ENCODE measurements at regions not wholly inside any gene's neighbourhood (a gene's known extent, or its start where the extent isn't known, plus 50 kb on each side); places are given as distances from the start of the nearest gene placed in this dataset.

GRCh38 chr11:119782739-119783072 lies 53.7 kb upstream of the NECTIN1 start:
- H3K27me3 Mint-ChIP-seq (ENCODE audit: insufficient read depth, unreplicated experiment), result peaks cover 25% of the 10 kb centered on the region

DNA sequence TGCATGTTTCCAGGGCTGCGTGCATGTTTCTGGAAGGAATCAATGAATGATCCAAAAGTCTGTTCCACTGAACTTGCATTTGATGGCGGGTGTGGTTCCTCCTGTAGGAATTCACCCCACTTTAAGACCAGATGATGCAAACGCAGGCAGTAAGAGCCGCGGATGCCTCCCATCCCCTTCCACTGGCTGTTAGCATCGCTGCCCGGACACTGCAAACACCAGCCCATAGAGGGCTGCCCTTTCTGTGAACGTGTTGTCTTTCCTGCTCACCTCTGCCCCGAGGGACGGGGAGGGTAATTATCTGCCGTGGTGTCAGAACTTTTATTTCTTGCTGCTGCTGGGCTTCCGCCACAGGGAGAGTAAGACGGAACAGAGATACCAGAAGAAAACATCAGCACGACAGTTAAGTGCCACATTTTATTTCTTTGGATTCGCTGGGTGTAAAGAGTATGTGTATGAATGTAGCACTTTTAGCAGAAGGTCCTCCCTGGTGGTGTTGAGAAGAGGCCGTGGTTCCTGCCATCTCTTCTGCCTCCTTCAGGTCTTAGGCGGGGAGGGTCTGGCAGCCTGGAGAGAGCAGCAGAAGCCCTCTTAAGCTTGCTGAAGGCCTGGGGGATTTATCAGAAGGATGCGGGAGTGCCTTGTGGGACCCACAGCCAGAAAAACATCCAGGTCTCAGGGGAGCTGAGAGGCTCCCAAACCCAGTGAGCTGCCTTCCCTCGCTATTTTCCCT lies 53.2 kb upstream of the NECTIN1 start:
- CTCF ChIA-PET, result interaction anchor here (0.7 kb wide), 1 partner anchor 34 kb away, joined by 3 read pairs; no protein-coding TSS in a partner anchor

More at GRCh38 chr11:119782739-119783072, 53.7 kb upstream of the NECTIN1 start:
- Mint-ChIP-seq H3K36me3 (ENCODE audit: insufficient read depth, unreplicated experiment) (no peaks in the 10 kb centered on the region), H3K4me3 (ENCODE audit: unreplicated experiment) (no peak overlapping the region), H3K9me3 (ENCODE audit: unreplicated experiment) (no peaks in the 10 kb centered on the region), H3K4me1 (ENCODE audit: insufficient read depth, unreplicated experiment) (no peaks in the 10 kb centered on the region), H3K27ac (ENCODE audit: low read depth, unreplicated experiment) (no peak overlapping the region)
- intact Hi-C loops (cut with micrococcal nuclease), result no loop called here
- POLR2A ChIA-PET, result no interaction called here
- CTCF ChIA-PET, result no interaction called here
- TF ChIP-seq, protein P1, sequence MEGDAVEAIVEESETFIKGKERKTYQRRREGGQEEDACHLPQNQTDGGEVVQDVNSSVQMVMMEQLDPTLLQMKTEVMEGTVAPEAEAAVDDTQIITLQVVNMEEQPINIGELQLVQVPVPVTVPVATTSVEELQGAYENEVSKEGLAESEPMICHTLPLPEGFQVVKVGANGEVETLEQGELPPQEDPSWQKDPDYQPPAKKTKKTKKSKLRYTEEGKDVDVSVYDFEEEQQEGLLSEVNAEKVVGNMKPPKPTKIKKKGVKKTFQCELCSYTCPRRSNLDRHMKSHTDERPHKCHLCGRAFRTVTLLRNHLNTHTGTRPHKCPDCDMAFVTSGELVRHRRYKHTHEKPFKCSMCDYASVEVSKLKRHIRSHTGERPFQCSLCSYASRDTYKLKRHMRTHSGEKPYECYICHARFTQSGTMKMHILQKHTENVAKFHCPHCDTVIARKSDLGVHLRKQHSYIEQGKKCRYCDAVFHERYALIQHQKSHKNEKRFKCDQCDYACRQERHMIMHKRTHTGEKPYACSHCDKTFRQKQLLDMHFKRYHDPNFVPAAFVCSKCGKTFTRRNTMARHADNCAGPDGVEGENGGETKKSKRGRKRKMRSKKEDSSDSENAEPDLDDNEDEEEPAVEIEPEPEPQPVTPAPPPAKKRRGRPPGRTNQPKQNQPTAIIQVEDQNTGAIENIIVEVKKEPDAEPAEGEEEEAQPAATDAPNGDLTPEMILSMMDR (IDR thresholded peaks at IDR 0.05; ENCODE audit: unreplicated experiment), result no peak
- no peak for DNase-seq (ENCODE audit: unreplicated experiment)
- BruUV-seq (replicated peaks), result no TSS peak

DNA sequence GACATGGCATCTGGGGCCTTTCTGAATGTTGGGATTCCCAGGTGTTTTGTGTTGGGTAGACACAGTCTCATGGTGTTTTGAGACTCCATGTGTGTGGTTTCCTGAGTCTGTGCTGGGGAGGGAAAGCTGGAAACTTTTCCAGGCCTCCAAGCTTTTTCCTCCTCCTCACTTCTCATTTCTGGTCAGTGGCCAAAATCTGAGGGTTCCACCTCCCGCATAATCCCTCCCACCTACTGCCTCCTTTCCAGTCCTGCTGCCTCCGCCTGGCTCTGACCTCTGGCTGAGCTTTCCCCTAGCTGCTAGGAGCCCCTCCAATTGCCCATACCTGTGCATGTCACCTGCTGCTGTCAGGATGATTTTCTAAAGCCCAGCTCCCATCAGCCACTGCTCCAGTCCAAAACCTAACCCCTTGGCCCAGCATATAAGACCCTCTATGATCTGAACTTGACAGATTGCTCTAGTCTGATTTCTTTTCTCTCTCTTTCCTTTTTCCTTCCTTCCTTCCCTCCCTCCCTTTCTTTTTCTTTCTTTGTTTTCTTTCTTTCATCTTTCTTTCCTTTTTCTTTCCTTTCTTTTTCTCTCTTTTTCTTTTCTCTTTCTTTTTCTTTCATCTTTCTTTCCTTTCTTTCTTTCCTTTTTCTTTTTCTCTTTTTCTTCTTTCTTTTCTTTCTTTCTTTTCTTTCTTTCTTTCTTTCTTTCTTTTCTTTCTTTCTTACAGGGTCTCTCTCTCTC lies 51.4 kb upstream of the NECTIN1 start:
- H3K4me1 Mint-ChIP-seq (ENCODE audit: insufficient read depth, unreplicated experiment), result no peaks in the 10 kb centered on the region
- H3K36me3 Mint-ChIP-seq (ENCODE audit: insufficient read depth, unreplicated experiment), result no peaks in the 10 kb centered on the region
- intact Hi-C loops (cut with micrococcal nuclease), result no loop called here
- ChIA-PET POLR2A (no interaction called here), CTCF (interaction anchor here (0.5 kb wide), 1 partner anchor 288 kb away, joined by 3 read pairs; no protein-coding TSS in a partner anchor)
- TF ChIP-seq, protein P1 (IDR thresholded peaks at IDR 0.05; ENCODE audit: unreplicated experiment), result no peak
- H3K27ac Mint-ChIP-seq (ENCODE audit: low read depth, unreplicated experiment), result no peak overlapping the region
- no peak overlapping the region for H3K4me3 Mint-ChIP-seq (ENCODE audit: unreplicated experiment)
- BruUV-seq (replicated peaks), result no TSS peak
- peaks cover 49% of the 10 kb centered on the region for H3K27me3 Mint-ChIP-seq (ENCODE audit: insufficient read depth, unreplicated experiment)
- DNase-seq (ENCODE audit: unreplicated experiment), result peak; percentile 12
- H3K9me3 Mint-ChIP-seq (ENCODE audit: unreplicated experiment), result no peaks in the 10 kb centered on the region

More for the DNA sequence above, 53.2 kb upstream of the NECTIN1 start:
- H3K36me3 Mint-ChIP-seq (ENCODE audit: insufficient read depth, unreplicated experiment), result no peaks in the 10 kb centered on the region
- intact Hi-C loops (cut with micrococcal nuclease), result no loop called here
- H3K4me1 Mint-ChIP-seq (ENCODE audit: insufficient read depth, unreplicated experiment), result no peaks in the 10 kb centered on the region
- H3K4me3 Mint-ChIP-seq (ENCODE audit: unreplicated experiment), result no peak overlapping the region
- no TSS peak for BruUV-seq (replicated peaks)
- POLR2A ChIA-PET, result no interaction called here
- TF ChIP-seq, protein P1 (IDR thresholded peaks at IDR 0.05; ENCODE audit: unreplicated experiment), result no peak
- no peaks in the 10 kb centered on the region for H3K9me3 Mint-ChIP-seq (ENCODE audit: unreplicated experiment)
- peaks cover 31% of the 10 kb centered on the region for H3K27me3 Mint-ChIP-seq (ENCODE audit: insufficient read depth, unreplicated experiment)
- no peak for DNase-seq (ENCODE audit: unreplicated experiment)
- H3K27ac Mint-ChIP-seq (ENCODE audit: low read depth, unreplicated experiment), result no peak overlapping the region

DNA sequence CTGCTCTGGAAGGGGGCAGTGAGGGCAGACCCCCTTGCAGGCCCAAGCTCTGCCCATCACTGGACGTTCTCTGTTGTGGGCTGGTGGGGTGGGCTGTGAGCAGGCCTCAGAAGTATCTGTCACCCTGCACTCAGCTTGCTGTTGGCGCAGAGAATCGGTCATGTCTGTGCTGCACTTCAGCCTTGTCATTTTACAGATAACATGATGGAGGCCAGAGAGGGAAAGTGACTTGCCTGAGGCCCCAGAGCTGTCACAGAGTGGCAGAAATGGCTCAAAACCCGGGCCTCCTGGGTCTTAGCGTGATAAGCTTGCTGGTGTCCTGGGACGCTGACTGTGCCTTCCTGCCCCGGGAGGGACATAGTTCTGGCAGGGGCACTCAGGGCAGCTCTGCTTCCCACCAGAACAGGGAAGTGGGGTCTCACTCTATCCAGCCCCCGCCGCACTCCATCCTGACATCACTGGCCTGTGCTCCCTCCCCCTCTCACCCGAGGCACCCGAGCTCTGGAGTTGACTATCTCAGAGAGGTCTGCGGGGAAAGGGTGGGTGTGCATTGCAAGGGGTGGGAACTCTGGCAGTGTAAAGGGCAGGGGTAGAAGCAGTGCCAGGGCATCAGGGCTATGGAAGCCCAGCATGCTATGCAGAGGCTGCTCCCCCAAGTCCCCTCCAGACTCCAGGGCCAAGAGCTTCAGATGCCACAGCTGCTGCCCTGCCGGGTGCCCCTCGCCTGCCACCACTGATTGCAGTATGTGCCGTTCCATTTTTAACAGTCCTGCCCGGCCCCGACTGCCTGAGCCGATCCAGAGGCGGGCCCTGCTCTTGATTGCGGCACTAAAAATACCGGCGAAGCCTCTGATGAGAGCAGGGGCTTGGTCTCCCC lies 50.4 kb upstream of the NECTIN1 start:
- TF ChIP-seq, protein P1 (IDR thresholded peaks at IDR 0.05; ENCODE audit: unreplicated experiment), result no peak
- CTCF ChIA-PET, result interaction anchor here (0.5 kb wide), 1 partner anchor 287 kb away, joined by 3 read pairs; no protein-coding TSS in a partner anchor
- Mint-ChIP-seq H3K36me3 (ENCODE audit: insufficient read depth, unreplicated experiment) (no peaks in the 10 kb centered on the region), H3K4me1 (ENCODE audit: insufficient read depth, unreplicated experiment) (no peaks in the 10 kb centered on the region), H3K9me3 (ENCODE audit: unreplicated experiment) (no peaks in the 10 kb centered on the region), H3K4me3 (ENCODE audit: unreplicated experiment) (no peak overlapping the region), H3K27me3 (ENCODE audit: insufficient read depth, unreplicated experiment) (peaks cover 58% of the 10 kb centered on the region), H3K27ac (ENCODE audit: low read depth, unreplicated experiment) (no peak overlapping the region)
- intact Hi-C loops (cut with micrococcal nuclease), result no loop called here
- POLR2A ChIA-PET, result no interaction called here
- no peak for DNase-seq (ENCODE audit: unreplicated experiment)
- BruUV-seq (replicated peaks), result no TSS peak

Measured in MCF 10A (cell line).